ENCODE measurements at regions not wholly inside any gene's neighbourhood (a gene's known extent, or its start where the extent isn't known, plus 50 kb on each side); places are given as distances from the start of the nearest gene placed in this dataset.

DNA sequence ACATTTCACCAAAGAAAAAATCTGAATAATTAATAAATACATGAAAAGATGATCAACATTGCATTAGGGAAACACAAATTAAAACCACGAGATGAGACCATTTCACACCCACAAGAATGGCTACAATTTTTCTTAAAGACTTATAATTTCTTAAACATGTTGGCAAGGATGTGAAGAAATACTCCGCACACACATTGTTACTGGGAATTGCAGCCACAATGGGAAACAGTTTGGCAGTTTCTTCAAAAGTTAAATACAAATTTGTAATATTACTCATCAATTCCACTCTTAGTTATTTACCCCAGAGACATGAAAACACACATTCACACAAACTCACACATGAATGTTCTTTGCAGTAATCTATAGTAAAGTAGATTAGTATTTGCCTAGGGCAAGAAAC lies 363.3 kb upstream of the SMIM21 start:
- no peak for FAIRE-seq

DNA sequence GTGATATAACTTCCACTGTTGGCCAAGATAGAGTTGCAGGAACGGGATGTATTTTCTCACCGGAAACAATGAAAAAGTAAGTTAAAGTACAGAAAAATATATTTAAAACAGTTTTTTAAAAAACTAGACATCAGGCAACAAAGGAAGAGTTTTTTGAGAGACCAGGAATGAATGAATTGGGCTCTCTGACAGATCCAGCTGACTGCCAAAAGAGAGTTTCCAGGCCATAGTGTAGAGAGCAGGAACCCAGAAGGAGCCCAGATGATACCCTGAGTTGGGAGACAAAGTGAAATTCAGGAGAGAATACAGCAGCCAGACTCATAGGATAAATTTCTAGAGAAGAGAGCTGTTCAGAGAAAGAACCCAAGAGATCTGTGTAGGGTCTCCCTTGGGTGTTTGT lies 362.6 kb upstream of the SMIM21 start:
- no peak for FAIRE-seq

DNA sequence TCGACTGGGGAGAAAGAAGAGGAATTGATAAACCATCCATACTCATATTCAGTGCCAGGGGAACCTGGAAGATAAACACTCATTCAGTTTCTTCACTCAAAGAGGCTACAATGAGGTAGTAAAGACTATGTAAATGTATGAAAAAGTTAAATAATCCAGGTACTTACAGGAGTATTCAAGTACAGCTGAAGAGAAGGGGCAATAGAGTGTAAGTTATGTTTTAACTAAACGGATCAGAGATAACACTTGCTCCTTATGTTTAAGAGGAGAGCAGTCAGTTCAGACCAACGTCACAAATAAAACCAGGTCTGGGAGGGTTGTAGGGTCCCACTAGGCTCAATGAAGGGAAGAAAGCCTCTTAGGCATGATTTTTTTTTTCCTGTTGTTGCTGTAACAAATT lies 358.3 kb upstream of the SMIM21 start:
- FAIRE-seq: no peak

GRCh38 chr18:75785206-75785605 lies 357.7 kb upstream of the SMIM21 start:
- FAIRE-seq: no peak

DNA sequence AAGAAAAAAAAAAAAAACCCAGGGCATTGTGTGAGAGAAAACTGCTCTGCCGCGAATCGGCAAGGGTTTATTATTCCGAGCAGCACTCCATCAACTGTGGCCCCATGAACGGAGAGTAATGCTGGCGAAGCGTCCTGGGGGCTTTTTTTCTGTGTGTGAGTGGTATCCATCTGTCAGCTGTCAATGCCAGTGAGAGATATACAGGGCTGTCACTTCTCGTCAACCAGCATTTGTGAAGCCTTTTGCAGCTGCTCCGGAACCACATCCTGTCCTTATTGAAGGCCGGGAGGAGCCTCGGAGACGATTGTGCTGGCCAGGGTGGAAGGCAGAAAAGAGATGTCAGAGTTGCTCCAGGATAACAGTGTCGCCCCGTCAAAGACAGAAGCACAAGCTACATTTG lies 356.9 kb upstream of the SMIM21 start:
- FAIRE-seq: no peak

GRCh38 chr18:75783566-75784281 lies 356.2 kb upstream of the SMIM21 start:
- no peak for FAIRE-seq

- FAIRE-seq: no peak
Measured at GRCh38 chr18:75782826-75783225, 355.3 kb upstream of the SMIM21 start.

DNA sequence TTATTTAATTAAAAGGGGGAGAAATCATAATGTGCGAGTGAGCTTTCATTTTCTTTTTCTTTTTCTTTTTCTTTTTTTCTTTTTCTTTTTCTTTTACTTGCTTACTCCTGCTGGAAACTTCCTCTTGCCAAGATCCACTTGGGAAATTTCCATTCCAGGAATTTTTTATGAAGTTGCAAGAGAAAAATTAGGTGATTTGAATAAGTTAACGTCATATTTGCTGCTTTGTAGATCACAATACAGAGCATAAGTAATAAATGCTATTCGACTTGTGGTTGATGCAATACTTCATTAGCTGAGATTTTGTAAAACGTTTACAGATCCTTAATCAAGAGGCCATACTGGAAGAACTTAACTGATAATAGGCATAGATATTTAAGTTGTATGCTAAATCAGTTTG lies 354.7 kb upstream of the SMIM21 start:
- no peak for FAIRE-seq

DNA sequence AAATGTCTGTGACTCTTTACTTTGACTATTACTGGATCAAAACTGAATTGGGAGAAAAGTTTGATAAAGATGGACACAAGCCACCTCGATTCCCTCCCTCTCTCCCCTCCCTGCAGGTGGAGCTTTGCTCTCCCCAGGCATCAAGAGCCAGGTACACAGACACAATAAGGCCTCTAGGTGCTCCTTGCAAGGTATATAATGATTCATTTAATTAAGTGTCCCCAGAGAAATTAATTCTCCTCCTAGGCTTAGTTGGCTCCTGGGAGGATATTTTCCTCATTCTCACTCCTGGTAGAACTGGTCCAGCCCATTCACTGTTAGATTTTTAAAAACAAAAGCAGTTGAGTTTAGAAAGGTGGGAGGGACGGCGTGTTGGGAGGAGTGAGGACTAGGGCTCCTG lies 352.4 kb upstream of the SMIM21 start:
- no peak for FAIRE-seq

DNA sequence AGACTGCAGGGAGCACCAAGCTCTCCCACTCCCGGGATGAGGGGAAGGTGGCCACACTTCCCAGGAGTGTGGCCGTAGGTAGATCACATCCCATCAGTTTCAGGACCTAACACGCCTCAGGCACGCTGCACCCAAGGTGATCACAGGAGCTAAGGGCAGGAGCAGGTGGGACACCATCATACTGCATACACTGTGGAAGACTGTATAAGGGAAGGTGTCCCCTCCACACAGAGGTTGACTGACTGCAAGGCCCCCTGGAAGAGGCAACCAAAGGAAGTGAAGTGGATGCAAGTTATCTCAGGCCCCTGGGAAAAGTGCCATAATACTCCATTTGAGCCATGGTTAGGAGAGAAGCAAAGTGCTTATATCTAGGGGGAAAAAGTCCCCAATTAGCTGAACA lies 351.9 kb upstream of the SMIM21 start:
- no peak for FAIRE-seq

- FAIRE-seq: no peak
Measured at GRCh38 chr18:75777630-75778029, 350.1 kb upstream of the SMIM21 start.

DNA sequence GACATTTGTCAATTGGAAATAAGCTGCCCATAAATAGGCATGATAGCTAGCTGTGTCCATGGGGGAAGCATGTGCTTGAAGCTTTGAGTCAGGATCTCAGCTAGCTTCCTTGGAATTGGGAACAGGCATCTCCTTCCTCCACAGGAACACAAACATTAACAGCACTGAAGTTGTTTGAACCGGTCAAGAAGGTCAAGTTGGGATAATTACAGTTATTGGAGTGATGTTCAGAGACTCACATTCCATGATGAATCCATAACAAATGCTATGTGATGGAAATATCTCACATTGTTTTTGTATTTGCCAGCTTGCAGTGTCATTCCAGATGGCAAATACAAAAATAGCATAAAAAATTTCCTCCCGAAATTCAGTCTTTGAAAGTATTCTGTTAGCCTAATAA lies 347.6 kb upstream of the SMIM21 start:
- no peak for FAIRE-seq

- FAIRE-seq: no peak
Measured at GRCh38 chr18:75773618-75774017, 346.1 kb upstream of the SMIM21 start.

GRCh38 chr18:75762758-75763157 lies 335.3 kb upstream of the SMIM21 start:
- no peak for FAIRE-seq

- no peak for FAIRE-seq
Measured at GRCh38 chr18:75760208-75760607, 332.7 kb upstream of the SMIM21 start.

GRCh38 chr18:75757951-75758350 lies 330.4 kb upstream of the SMIM21 start:
- FAIRE-seq: no peak

DNA sequence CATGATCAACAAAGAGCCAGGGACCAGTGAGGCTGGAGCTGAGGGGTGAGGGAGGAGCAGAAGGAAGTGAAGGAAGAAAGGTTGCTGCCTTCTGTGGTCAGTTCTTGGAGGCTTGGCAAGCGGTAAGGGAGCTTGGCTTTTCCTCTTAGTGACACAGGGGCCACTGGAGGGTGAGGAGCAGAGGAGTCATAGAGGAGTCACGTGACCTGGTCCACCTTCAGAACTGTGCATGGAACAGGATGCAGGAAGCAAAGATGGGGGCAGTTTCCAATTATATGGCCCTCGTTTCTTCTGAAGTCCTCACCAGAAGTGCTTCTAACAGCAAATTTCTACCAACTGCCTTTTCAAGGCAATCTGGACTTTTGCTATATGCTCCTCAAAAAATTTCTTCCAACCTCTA lies 326.9 kb upstream of the SMIM21 start:
- FAIRE-seq: no peak

DNA sequence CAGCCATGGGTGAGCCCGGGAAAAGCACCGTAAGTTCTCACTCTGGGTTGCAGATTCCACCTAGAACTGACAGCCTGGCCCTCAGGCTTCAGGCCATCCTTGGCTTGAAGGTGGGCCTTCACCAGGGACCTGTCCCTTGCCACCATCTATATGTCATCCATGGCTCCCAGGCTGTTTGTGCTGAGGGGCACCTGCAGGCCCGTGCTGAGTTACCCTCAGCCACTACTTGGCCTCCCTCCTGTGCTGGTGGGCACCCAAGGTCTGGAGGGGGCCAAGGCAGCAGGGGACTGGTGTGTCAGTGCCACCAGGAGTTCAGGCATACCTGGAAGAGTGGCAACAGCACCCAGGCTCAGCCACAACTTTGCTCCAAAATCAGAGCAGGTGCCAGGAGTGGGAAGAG lies 326.2 kb upstream of the SMIM21 start:
- FAIRE-seq: no peak

DNA sequence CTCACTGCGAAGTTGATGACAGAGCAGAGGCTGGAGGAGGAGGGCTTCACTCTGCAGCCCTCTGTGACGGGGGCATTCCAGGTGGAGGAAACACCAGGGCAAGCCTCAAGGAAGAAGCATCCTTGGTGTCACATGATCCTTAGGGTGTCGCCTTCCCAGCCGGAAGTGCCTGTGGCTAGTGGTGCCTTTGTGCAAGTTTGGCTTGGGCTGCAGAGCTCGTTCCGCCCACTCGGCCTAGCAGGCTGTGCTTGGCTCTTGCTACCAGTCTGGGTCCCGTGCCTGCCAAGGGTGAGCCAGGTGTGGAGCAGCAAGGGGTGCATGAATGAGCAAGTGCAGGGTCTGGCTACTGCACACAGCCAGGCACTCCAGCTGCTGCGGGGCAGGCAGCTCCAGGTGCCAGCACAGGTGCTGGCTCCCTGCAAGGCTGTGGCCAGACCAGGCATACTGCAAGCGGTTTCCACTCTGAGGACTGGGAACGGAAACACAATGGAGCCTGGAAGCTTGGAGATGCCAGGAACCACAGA lies 325.3 kb upstream of the SMIM21 start:
- FAIRE-seq: no peak

DNA sequence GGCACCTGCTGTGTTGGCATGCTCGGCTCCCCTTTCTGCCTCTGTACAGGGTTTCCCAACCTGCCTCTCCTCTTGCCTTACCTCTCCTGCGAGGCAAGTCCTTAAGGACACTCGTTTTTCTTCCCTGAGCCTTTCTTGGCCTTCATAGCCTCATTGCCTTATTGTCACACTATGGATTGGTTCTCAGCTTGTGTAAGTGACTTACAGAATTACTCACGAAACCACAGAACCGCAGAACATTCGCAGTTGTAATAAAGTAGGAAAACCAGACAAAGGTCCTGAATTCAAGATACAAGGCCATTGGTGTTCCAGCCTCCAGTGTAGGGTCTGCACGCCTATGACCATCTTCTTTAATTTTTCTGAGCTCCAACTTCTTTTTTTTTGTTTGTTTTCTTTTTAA lies 317.6 kb upstream of the SMIM21 start:
- FAIRE-seq: no peak

GRCh38 chr18:75742516-75742915 lies 315.0 kb upstream of the SMIM21 start:
- no peak for FAIRE-seq

DNA sequence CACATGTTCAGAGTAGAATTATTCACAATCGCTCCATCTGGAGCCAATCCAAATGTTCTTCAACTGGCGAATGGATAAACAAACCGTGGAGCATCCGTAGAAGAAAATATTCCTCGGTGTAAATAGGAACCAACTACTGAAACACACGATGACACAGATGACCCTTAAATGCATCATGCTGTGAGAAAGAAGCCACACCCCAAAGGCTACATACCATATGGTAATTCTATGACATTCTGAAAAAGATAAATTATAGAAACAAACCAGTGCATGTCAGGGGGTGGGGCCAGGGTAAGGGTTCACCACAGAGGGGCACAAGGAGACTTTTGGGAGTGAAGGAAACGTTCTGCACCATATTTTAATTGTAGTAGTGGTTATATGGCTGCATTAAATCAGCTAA lies 312.2 kb upstream of the SMIM21 start:
- FAIRE-seq: no peak

DNA sequence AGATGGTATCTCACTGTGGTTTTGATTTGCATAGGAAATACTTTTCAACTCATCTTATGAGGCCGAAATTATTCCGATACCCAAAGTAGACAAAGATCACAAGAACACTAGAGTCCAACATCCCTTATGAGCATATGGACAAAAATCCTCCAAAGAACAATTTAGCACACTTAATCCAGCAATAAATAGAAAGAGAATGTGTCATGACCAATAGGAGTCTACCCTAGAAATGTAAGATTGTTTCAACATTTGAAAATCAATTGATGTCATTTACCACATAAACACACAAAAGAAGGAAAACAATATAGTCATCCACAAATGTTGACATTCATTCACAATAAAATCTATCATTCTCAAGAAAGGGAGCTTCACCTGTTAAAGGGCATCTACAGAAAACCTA lies 307.8 kb upstream of the SMIM21 start:
- FAIRE-seq: no peak

GRCh38 chr18:75730249-75730648 lies 302.7 kb upstream of the SMIM21 start:
- no peak for FAIRE-seq

- no peak for FAIRE-seq
Measured at GRCh38 chr18:75728621-75729020, 301.1 kb upstream of the SMIM21 start.
